Skeletal muscle cell (primary cell): ENCODE measurements at regions not wholly inside any gene's neighbourhood (a gene's known extent, or its start where the extent isn't known, plus 50 kb on each side); places are given as distances from the start of the nearest gene placed in this dataset.

Experiments used
- DNase-seq: peaks from one replicate; pipeline ENCODE4 v3.0.0-alpha.2; 2010; ENCODE audit warnings: low read depth
- H3K4me3 ChIP-seq: 2 replicates; pipeline ENCODE4 v1.5.1; 2011; ENCODE audit warnings: low read depth, mild to moderate bottlenecking, control low read depth, low read length, moderate library complexity

- no peak for DNase-seq
- no peak overlapping the region for H3K4me3 ChIP-seq
Measured at GRCh38 chr2:129925381-129925780, 54.1 kb upstream of the RAB6C start.

DNA sequence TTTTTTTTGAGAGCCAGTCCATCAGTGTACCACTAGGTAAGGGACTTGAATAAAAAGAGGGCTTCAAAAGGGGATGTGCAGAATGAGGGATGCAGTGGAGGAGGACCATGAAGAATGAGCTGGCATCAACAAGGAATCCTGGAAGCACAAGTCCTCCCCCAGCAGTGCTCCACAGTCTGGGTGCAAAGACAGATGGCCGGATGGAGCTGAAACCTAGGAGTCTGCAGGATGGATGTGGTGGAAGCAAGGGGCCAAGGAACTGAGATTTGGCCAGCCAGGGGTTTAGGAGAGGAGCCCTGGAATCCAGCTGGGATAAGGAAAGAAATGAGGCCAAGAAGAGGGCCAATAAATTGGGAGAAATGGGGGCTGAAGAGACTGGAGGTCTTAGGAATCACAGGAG lies 51.8 kb upstream of the RAB6C start:
- DNase-seq: no peak
- H3K4me3 ChIP-seq: no peak overlapping the region

GRCh38 chr2:129929321-129930290 lies 49.9 kb upstream of the RAB6C start:
- DNase-seq: peak; percentile 2
- no peak overlapping the region for H3K4me3 ChIP-seq
